GM12892 (cell line): ENCODE measurements at regions not wholly inside any gene's neighbourhood (a gene's known extent, or its start where the extent isn't known, plus 50 kb on each side); places are given as distances from the start of the nearest gene placed in this dataset.

Experiments
- POLR2A ChIP-seq: IDR thresholded peaks from 2 replicates; pipeline ENCODE4 v1.6.1; 2011; ENCODE audit warnings: low read depth, low read length, control low read depth
- POLR2AphosphoS5 ChIP-seq: IDR thresholded peaks from 2 replicates; pipeline ENCODE4 v1.6.1; 2011; ENCODE audit warnings: low read depth, low read length, control low read depth
- TAF1 ChIP-seq: IDR thresholded peaks from 2 replicates; pipeline ENCODE4 v1.6.1; 2011; ENCODE audit warnings: low read depth, mild to moderate bottlenecking, control low read depth, low read length, borderline replicate concordance

DNA sequence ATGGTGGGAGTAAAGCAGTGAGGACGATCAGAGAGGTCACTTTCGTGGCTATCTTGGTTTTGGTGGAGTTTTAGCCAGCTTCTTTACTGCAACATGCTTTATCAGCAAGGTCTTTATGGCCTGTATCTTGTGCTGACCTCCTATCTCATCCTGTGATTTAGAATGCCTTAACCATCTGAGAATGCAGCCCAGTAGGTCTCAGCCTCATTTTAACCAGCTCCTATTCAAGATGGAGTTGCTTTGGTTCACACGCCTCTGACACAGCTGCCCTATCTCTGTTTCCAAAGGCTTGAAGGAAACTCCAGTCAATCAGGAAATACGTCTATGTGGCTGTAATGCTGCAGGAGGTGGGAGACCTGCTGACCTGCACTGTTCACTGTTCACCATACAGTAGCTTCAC lies 146.1 kb upstream of the POGK start:
- TF ChIP-seq POLR2A (no peak), TAF1 (no peak), POLR2AphosphoS5 (no peak)
